Ovary (tissue), 3 donors: ENCODE measurements at regions not wholly inside any gene's neighbourhood (a gene's known extent, or its start where the extent isn't known, plus 50 kb on each side); places are given as distances from the start of the nearest gene placed in this dataset.

Source experiments
- CTCF ChIP-seq, 3 donors: fragments of 450-650 bp in 2 of 3; fragments of 200-600 bp in 1 of 3; IDR thresholded peaks; one replicate each; pipeline versions ENCODE4 v1.5.1 to v1.8.0; 2016 to 2022; ENCODE audit warnings: antibody characterized with exemption in 3 of 3, mild to moderate bottlenecking in 1 of 3
- EP300 ChIP-seq: sonication (generic); formaldehyde crosslinking; IDR thresholded peaks from one replicate; pipeline ENCODE4 v1.6.1; 2017; ENCODE audit warnings: antibody characterized with exemption
- POLR2A ChIP-seq: fragments of 450-650 bp; IDR thresholded peaks from one replicate; pipeline ENCODE4 v1.6.1; 2017; ENCODE audit warnings: antibody characterized with exemption, mild to moderate bottlenecking, moderate library complexity
- donor health status: DM: no; HTN: no; CAD: no.

GRCh38 chr15:91622235-91622634, 231.3 kb upstream of the SLCO3A1 start:
- TF ChIP-seq CTCF (IDR thresholded peaks at IDR 0.05) (no peak), EP300 (no peak), POLR2A (no peak)
